ES-I3 (cell line): ENCODE measurements at regions not wholly inside any gene's neighbourhood (a gene's known extent, or its start where the extent isn't known, plus 50 kb on each side); places are given as distances from the start of the nearest gene placed in this dataset.

ENCODE experiments used
- H3K36me3 ChIP-seq: 2 replicates; pipeline ENCODE4 v1.6.1; 2013; ENCODE audit warnings: mild to moderate bottlenecking, low read length, control low read depth, moderate library complexity; ENCODE audit not compliant: insufficient read depth
- H3K4me1 ChIP-seq: 2 replicates; pipeline ENCODE4 v1.6.1; 2013; ENCODE audit warnings: mild to moderate bottlenecking, control low read depth, low read length; ENCODE audit not compliant: insufficient read depth
- H3K9ac ChIP-seq: 2 replicates; pipeline ENCODE4 v1.6.1; 2013; ENCODE audit warnings: low read depth, mild to moderate bottlenecking, low read length, moderate library complexity
- H3K9me3 ChIP-seq: 2 replicates; pipeline ENCODE4 v1.6.1; 2013; ENCODE audit warnings: mild to moderate bottlenecking, low read length, moderate library complexity; ENCODE audit not compliant: control insufficient read depth, insufficient read depth

DNA sequence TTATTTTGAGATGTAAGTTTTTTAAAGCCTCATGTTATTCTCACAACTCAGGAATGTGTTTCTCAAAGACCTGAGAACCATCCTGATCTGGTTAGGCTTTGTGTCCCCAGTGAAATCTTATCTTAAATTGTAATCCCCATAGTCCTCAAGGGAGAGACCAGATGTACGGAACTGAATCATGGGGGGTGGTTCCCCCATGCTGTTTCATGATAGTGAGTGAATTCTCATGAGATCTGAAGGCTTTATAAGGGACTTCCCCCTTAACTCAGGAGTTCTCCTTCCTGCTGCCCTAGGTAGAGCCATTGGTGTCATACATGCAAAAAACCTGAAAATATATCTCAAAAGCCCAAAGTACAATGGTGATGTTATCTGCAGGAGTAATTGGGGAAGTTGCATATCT is 836.7 kb downstream of the CBLN2 start:
- no peaks in the 10 kb centered on the region for H3K36me3 ChIP-seq
- no peaks in the 10 kb centered on the region for H3K4me1 ChIP-seq
- no peak overlapping the region for H3K9ac ChIP-seq
- H3K9me3 ChIP-seq, result no peaks in the 10 kb centered on the region

DNA sequence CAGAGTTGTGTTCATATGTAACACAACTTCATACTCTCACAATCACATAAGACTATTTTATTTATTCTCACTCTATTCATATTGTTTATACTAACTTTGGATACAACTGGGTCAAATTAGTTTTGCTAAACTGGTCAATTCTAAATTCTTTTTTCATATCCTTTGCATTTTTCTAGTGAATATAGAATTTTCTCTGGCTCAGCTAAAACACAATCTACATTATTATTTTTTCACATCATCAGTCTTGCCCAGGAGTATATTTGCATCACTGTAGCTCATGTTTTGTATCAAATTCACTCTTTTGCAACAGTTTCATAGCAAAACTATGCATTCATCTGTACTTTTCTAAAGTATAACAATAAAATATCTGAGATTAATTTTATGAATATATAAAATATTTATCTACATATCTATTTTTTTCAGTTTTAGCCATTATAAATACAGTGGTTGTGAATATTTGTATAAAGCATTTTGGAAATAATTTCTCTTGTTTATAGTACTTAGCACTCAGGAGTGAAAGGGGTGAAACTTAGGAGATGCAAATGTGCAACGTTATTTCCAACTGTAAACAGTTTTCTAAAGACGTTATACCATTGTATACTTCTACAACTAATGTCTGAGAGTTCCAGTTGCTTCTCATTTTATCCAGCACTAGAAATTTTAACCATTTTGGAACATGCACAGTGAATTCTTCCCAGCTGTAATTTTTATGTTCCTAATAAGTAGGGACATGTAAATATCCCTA is 854.6 kb downstream of the CBLN2 start:
- H3K4me1 ChIP-seq, result no peaks in the 10 kb centered on the region

DNA sequence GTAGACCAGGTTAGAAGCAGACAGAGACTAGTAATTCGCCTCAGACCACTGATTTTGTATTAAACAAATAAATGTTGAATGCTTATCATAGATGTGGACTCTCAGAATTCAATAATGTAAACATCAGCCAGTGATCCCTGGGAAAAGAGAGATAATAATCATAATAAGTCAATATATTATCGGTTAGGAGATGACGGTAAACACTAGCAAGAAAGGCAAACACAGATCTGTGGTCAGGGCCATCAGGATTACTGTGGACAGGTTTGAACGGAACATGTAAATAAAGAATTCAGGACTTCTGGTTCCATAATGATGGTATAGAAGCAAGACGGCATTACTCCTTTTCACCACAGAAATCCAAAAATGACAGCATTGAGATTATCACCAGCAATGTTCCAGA is 861.6 kb downstream of the CBLN2 start:
- Histone ChIP-seq H3K9ac (no peak overlapping the region), H3K4me1 (no peaks in the 10 kb centered on the region), H3K9me3 (no peaks in the 10 kb centered on the region), H3K36me3 (no peaks in the 10 kb centered on the region)

More for the DNA sequence above, 854.6 kb downstream of the CBLN2 start:
- Histone ChIP-seq H3K9me3 (no peaks in the 10 kb centered on the region), H3K9ac (no peak overlapping the region), H3K36me3 (no peaks in the 10 kb centered on the region)

DNA sequence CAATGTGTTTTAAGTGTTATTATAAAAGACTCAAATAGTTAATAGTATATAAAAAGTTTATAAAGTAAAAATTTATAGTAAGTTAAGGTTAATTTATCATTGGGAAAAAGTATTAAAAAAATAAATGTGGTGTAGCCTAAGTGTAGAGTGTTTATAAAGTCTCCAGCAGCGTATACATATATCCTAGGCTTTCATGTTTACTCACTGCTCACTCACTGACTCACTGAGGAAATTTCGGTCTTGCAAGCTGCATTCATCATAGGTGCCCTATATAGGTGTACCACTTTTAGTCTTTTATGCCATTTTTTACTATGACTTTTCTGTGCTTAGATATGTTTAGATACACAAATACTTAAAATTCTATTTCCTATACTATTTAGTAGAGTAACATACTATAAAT is 866.0 kb downstream of the CBLN2 start:
- no peaks in the 10 kb centered on the region for H3K36me3 ChIP-seq
- H3K4me1 ChIP-seq, result no peaks in the 10 kb centered on the region
- no peaks in the 10 kb centered on the region; the same call in 1 of the 2 replicates for H3K9me3 ChIP-seq
- H3K9ac ChIP-seq, result no peak overlapping the region

DNA sequence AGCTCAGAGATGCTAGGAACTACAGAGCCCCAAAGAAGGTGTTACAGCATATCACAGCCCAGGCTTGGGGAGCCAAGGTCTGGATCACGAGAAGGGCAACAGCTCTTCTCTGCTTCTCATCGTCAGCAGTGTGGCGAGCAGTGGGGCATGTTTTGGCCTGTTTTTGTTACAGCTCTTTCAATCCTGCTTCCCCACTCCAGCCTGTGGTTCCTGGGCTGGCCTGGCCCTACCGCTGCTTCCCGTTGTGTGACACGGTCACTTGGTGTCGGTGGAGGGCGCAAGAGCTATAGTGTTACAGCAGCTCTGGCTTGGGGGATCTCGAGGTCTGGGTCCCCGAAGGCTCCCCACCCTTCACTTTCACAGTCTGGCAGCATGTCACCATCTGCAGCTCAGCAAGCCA is 870.2 kb downstream of the CBLN2 start:
- no peaks in the 10 kb centered on the region; the same call in 1 of the 2 replicates for H3K9me3 ChIP-seq
- H3K4me1 ChIP-seq, result no peaks in the 10 kb centered on the region
- no peak overlapping the region for H3K9ac ChIP-seq
- no peaks in the 10 kb centered on the region for H3K36me3 ChIP-seq

DNA sequence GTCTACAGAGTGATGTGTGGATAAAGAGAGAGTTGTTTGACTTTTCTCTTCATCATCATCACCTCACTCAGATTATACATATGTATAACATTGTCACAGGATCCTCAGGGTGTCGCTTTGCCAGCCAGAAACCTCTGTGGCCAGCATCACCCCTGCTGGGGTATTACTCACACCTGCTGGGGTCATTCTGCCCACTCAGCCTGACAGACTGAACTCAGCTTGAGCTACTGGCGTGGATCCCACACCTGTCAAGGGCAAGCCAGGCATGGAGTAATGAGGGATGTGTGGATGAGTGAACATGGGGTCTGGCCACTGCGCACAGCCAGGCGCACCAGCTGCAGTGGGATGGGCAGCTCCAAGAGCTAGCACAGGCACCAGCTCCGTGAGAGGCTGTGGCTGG is 870.6 kb downstream of the CBLN2 start:
- no peaks in the 10 kb centered on the region for H3K4me1 ChIP-seq
- no peaks in the 10 kb centered on the region for H3K36me3 ChIP-seq
- H3K9me3 ChIP-seq, result no peaks in the 10 kb centered on the region; the same call in 1 of the 2 replicates
- no peak overlapping the region for H3K9ac ChIP-seq

DNA sequence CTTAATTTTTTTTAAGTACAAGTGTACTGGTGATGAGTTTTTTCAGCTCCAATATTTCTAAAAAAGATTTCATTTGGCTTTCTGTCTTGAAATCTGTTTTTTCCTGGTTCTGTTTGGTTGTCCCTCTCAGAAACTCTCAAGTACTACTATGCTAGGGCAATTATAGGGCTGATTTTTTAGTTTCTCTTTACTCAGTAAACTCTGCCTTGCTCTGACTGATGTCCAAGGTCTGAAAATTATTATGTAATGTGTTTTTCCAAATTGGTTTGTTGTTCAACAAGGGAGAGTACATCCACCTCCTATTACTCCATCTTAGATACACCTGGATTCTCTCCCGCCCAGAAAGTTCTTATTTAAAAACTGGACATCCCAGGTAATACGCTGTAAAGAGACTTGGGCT is 877.7 kb downstream of the CBLN2 start:
- H3K36me3 ChIP-seq, result no peaks in the 10 kb centered on the region
- H3K4me1 ChIP-seq, result no peaks in the 10 kb centered on the region
- no peak overlapping the region for H3K9ac ChIP-seq
- H3K9me3 ChIP-seq, result no peaks in the 10 kb centered on the region

DNA sequence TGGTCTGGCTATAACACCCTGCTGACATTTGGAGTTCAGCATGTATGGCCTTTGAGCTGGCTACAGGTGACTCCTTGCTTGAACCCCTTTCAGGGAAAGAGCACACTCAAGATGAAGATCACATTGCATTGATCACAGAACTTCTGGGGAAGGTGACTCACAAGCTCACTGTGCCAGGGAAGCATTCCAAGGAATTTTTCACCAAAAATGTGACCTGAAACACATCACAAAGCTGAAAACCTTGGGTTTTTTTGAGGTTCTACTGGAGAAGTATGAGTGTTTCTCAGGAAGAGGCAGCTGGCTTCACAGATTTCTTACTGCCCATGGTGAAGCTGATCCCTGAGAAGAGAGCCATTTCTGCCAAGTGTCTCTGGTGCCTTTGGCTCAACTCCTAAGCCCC is 879.0 kb downstream of the CBLN2 start:
- no peaks in the 10 kb centered on the region for H3K4me1 ChIP-seq
- no peaks in the 10 kb centered on the region for H3K9me3 ChIP-seq
- no peak overlapping the region for H3K9ac ChIP-seq
- no peaks in the 10 kb centered on the region for H3K36me3 ChIP-seq

DNA sequence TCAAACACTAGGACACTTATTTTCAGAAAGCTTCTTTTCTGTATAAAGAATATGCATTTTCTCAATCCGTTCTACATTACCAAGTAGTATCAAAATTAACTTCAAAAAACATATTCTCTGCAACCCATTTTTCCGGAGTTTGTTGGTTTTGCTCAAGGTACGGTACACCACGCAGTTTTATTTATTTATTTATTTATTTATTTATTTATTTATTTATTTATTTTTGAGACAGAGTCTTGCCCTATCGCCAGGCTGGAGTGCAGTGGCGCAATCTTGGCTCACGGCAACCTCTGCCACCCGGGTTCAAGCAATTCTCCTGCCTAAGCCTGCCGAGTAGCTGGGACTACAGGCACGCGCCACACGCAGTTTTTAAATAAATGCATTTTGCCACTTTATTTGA is 900.3 kb downstream of the CBLN2 start:
- Histone ChIP-seq H3K4me1 (no peaks in the 10 kb centered on the region), H3K9me3 (no peaks in the 10 kb centered on the region), H3K9ac (no peak overlapping the region), H3K36me3 (no peaks in the 10 kb centered on the region)

DNA sequence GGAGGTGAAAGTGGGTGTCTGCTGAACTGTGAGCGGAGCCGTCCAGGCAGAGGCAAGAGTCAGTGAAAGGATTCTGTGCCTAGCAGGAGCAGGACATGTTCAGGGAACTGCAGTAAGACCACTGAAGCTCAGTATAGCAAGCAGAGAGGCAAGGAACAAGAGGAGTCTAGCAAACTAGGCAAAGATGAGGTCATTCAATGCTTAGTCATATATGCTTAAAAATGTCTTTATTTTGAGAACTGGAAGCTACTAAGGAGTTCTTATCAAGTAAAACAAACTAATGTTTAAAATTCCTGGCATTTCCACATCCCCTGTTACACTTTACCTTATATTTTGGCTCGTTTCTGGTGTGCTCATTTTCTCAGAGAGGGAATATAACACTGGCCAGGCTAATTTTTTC is 913.4 kb downstream of the CBLN2 start:
- H3K36me3 ChIP-seq, result no peaks in the 10 kb centered on the region
- no peaks in the 10 kb centered on the region for H3K9me3 ChIP-seq
- H3K9ac ChIP-seq, result no peak overlapping the region
- H3K4me1 ChIP-seq, result no peaks in the 10 kb centered on the region

DNA sequence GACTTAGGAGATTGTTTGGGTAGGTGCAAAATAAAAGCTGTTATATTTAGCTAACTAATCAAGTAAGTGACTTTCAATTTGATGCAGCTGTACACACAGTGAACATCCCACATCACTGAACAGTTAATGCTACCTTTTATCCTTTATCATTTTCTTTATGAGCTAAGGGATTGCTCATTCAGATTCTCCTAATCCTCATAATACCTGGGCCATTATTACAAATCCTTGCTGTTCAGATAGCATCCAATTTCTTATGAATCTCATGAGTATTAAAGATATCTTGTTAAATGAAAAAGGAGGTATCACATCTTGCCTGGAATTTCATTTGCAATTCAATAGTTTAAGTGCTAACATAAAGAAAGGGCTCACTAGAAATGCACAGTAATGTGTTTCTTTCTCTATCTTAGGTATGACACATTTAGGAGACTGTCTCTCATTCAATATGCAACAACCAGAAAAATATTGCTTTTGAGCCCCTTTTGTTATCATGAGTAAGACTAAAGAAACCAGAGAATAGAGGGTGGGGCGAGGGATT is 918.5 kb downstream of the CBLN2 start:
- H3K36me3 ChIP-seq, result no peaks in the 10 kb centered on the region
- H3K4me1 ChIP-seq, result no peaks in the 10 kb centered on the region
- H3K9me3 ChIP-seq, result no peaks in the 10 kb centered on the region
- no peak overlapping the region for H3K9ac ChIP-seq

DNA sequence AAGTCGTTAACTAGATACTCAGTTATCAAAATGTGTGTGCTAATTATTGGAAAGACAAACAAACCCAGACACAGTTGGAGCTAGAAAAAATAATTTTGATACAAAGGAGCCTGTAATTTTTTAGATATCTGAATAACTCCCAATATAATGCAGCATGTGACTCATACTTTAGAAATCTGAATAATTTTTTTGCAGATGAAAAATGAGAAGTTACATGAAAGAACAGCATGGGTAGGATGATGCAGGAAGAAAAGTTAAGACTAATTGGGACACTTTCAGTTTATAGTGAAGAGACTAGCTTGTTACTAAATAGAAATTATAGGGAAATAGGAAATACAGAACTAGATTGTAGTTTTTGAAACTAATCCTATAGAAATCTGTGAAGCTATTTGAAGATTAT is 945.8 kb downstream of the CBLN2 start:
- no peak overlapping the region for H3K9ac ChIP-seq
- H3K36me3 ChIP-seq, result no peaks in the 10 kb centered on the region
- no peaks in the 10 kb centered on the region for H3K4me1 ChIP-seq
- H3K9me3 ChIP-seq, result no peaks in the 10 kb centered on the region

DNA sequence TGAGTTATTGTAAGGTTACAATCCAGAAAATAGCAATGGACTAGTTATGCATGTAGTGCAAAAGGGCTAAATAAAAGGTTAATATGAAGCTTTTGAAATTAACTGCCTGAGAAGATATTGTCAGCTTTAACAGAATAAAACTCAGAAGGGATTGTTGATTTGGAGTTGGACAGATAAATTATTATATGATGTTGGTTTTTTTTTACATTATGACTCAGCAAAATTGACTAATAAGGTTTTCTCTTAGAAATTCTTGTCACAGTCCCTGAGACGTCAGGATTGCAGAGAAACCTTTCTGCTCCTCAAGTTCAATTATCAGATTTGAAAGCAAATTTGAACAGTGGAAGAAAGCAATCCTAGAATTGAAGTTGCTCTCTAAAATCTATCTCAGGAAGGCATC is 946.9 kb downstream of the CBLN2 start:
- Histone ChIP-seq H3K9ac (no peak overlapping the region), H3K36me3 (no peaks in the 10 kb centered on the region), H3K9me3 (no peaks in the 10 kb centered on the region)

DNA sequence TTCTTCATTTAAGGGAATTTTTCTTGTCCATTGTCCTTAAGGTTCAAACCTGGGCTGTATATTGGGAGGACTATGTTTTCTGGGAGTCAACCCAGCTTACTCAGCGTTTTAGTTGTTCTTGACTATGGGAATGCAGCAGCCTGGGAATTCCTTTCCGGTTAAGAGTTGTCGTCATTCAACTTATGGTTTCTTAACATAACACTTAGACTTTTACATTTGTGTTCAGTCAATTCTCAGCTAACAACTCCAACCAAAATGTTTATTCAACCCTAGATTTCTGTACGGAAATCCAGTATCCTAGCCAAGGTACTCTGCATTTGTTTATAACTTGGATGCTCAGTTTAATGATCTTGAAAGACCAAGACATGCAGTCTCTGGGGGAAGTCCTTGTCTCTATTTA is 960.9 kb downstream of the CBLN2 start:
- no peaks in the 10 kb centered on the region for H3K36me3 ChIP-seq
- H3K4me1 ChIP-seq, result no peaks in the 10 kb centered on the region
- no peaks in the 10 kb centered on the region for H3K9me3 ChIP-seq
- no peak overlapping the region for H3K9ac ChIP-seq

More for the DNA sequence above, 946.9 kb downstream of the CBLN2 start:
- no peaks in the 10 kb centered on the region for H3K4me1 ChIP-seq

DNA sequence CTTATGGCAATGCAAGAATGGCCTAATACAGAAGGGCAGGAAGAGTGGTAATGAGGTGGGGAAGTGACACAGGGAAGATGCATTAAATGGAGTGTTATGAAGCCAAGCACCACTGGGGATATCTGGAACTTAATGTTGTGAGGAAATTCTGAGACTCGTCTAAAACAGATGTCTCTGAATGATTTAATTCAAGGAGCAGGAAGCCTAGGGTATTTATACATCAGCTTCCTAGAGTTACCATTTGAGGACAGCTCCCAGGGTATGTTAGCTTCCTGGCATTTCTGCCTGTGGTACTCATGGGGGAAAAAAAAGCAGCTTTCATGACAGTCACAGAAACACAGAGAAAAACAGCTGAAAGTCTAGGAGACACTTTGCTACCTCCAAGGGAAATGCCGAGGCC is 989.5 kb downstream of the CBLN2 start:
- H3K36me3 ChIP-seq, result no peaks in the 10 kb centered on the region
- H3K4me1 ChIP-seq, result no peaks in the 10 kb centered on the region
- no peak overlapping the region for H3K9ac ChIP-seq
- no peaks in the 10 kb centered on the region; the same call in 1 of the 2 replicates for H3K9me3 ChIP-seq
